ENCODE measurements at regions not wholly inside any gene's neighbourhood (a gene's known extent, or its start where the extent isn't known, plus 50 kb on each side); places are given as distances from the start of the nearest gene placed in this dataset.

DNA sequence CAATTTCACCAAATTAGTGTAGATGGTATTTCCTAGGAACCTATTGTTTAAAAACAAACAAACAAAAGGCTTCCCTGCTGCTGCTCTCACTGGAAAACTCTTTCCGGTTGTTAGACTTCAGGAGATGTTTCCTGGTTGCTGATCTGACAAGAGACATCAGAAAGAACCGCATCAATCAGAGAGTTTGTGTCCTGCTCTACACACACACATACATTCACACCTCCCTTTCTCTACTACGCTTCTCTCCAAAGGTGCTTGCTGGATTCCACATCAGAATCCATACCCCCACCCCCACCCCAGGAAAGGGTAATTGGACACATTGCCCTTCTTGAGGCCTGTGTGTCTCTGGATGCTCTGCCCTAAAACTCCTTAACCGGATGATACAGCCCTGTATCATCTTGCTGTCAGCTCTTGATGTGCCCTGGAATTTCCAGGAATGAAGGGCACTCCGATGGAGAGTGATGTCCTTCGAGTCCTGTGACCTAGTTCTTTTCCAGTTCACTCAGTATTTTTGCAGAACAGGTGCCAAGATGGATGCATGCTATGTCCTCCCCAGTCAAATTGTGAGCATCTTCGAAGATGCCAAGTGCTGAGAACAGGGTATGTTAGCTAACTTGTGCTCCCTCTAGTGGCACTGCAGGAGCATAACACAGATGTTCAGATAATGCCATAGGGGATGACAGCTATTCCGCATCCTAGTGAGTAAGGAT is 113.7 kb upstream of the SLC35F3 start:
- Histone ChIP-seq H3K9me3 (ENCODE audit: low read depth, low read length) (no peaks in the 10 kb centered on the region), H3K4me3 (ENCODE audit: insufficient read depth, low read length) (no peak overlapping the region), H4K20me1 (ENCODE audit: insufficient read depth, low read length) (no peaks in the 10 kb centered on the region), H3K4me1 (ENCODE audit: insufficient read depth, low read length) (no peaks in the 10 kb centered on the region), H3K27me3 (ENCODE audit: insufficient read depth, low read length) (no peaks in the 10 kb centered on the region), H3K4me2 (ENCODE audit: insufficient read depth, low read length) (no peak overlapping the region), H2AFZ (ENCODE audit: low read length) (no peak overlapping the region), H3K36me3 (ENCODE audit: insufficient read depth, low read length) (no peaks in the 10 kb centered on the region), H3K79me2 (ENCODE audit: insufficient read depth, low read length) (no peaks in the 10 kb centered on the region), H3K27ac (ENCODE audit: low read depth, low read length) (no peak overlapping the region)
- peak; percentile 89 for TF ChIP-seq CTCF (IDR thresholded peaks at IDR 0.05; ENCODE audit: extremely low read depth, low read depth, low read length)
- DNase-seq (ENCODE audit: insufficient read length, low spot score, missing footprints): peak; percentile 90

DNA sequence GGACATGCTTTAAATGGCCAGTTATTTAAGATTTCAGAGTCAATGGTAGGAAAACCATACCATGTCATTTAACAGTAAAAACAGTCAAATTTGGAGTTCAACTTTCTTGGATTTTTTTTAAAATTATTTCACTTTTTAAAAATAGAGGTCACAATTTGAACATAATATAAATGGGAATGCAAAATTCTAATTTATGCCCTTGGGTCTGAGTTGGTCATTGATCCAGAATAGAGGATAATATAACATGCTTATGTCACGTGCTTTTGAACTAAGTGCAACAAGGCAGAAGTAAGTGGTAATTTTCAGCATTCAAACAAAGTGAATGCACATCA is 113.1 kb upstream of the SLC35F3 start:
- no peaks in the 10 kb centered on the region for H3K36me3 ChIP-seq (ENCODE audit: insufficient read depth, low read length)
- no peak overlapping the region for H3K4me3 ChIP-seq (ENCODE audit: insufficient read depth, low read length)
- no peak overlapping the region for H3K27ac ChIP-seq (ENCODE audit: low read depth, low read length)
- H3K9me3 ChIP-seq (ENCODE audit: low read depth, low read length): no peaks in the 10 kb centered on the region
- TF ChIP-seq CTCF (IDR thresholded peaks at IDR 0.05; ENCODE audit: extremely low read depth, low read depth, low read length): no peak
- H2AFZ ChIP-seq (ENCODE audit: low read length): no peak overlapping the region
- no peaks in the 10 kb centered on the region for H3K4me1 ChIP-seq (ENCODE audit: insufficient read depth, low read length)
- no peaks in the 10 kb centered on the region for H3K27me3 ChIP-seq (ENCODE audit: insufficient read depth, low read length)
- H3K79me2 ChIP-seq (ENCODE audit: insufficient read depth, low read length): no peaks in the 10 kb centered on the region
- H3K4me2 ChIP-seq (ENCODE audit: insufficient read depth, low read length): no peak overlapping the region
- DNase-seq (ENCODE audit: insufficient read length, low spot score, missing footprints): no peak
- H4K20me1 ChIP-seq (ENCODE audit: insufficient read depth, low read length): no peaks in the 10 kb centered on the region

DNA sequence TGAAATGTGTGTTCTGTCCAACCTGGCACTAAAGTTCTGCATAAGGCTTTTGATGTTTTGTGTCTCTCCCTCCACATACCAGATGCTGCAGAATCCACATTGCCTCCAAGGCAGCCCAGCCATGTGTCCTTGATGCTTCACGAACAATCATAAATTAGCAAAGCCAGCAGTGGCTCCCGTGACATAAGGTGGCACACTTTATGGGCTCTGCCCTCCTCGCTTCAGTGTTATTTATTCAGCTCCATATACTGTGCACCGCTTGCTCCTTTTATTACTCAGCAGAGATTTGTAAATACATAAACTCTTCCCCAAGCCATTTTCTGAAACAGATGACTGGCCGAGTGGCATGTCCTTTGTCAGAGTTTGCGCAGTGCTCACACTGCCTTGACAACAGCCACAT is 112.8 kb upstream of the SLC35F3 start:
- no peaks in the 10 kb centered on the region for H3K27me3 ChIP-seq (ENCODE audit: insufficient read depth, low read length)
- no peak for TF ChIP-seq CTCF (IDR thresholded peaks at IDR 0.05; ENCODE audit: extremely low read depth, low read depth, low read length)

GRCh38 chr1:233794863-233795262 is 109.6 kb upstream of the SLC35F3 start:
- Histone ChIP-seq H4K20me1 (ENCODE audit: insufficient read depth, low read length) (no peaks in the 10 kb centered on the region), H3K79me2 (ENCODE audit: insufficient read depth, low read length) (no peaks in the 10 kb centered on the region), H3K4me3 (ENCODE audit: insufficient read depth, low read length) (no peak overlapping the region), H3K36me3 (ENCODE audit: insufficient read depth, low read length) (no peaks in the 10 kb centered on the region), H3K27me3 (ENCODE audit: insufficient read depth, low read length) (no peaks in the 10 kb centered on the region), H3K9me3 (ENCODE audit: low read depth, low read length) (no peaks in the 10 kb centered on the region), H2AFZ (ENCODE audit: low read length) (no peak overlapping the region), H3K27ac (ENCODE audit: low read depth, low read length) (no peak overlapping the region), H3K4me2 (ENCODE audit: insufficient read depth, low read length) (no peak overlapping the region), H3K4me1 (ENCODE audit: insufficient read depth, low read length) (no peaks in the 10 kb centered on the region)
- no peak for DNase-seq (ENCODE audit: insufficient read length, low spot score, missing footprints)
- no peak for TF ChIP-seq CTCF (IDR thresholded peaks at IDR 0.05; ENCODE audit: extremely low read depth, low read depth, low read length)

More for the DNA sequence above, 112.8 kb upstream of the SLC35F3 start:
- Histone ChIP-seq H3K4me1 (ENCODE audit: insufficient read depth, low read length) (no peaks in the 10 kb centered on the region), H4K20me1 (ENCODE audit: insufficient read depth, low read length) (no peaks in the 10 kb centered on the region), H3K4me2 (ENCODE audit: insufficient read depth, low read length) (no peak overlapping the region), H3K9me3 (ENCODE audit: low read depth, low read length) (no peaks in the 10 kb centered on the region), H2AFZ (ENCODE audit: low read length) (no peak overlapping the region), H3K27ac (ENCODE audit: low read depth, low read length) (no peak overlapping the region), H3K79me2 (ENCODE audit: insufficient read depth, low read length) (no peaks in the 10 kb centered on the region), H3K4me3 (ENCODE audit: insufficient read depth, low read length) (no peak overlapping the region), H3K36me3 (ENCODE audit: insufficient read depth, low read length) (no peaks in the 10 kb centered on the region)
- DNase-seq (ENCODE audit: insufficient read length, low spot score, missing footprints): no peak

Data from osteoblast (primary cell).